ENCODE measurements at regions not wholly inside any gene's neighbourhood (a gene's known extent, or its start where the extent isn't known, plus 50 kb on each side); places are given as distances from the start of the nearest gene placed in this dataset.

- DNase-seq, result no peak
These were observed 239.3 kb upstream of the PRICKLE1 start for GRCh38 chr12:42828836-42829235.

GRCh38 chr12:42824327-42824726 is 234.8 kb upstream of the PRICKLE1 start:
- no peak for DNase-seq

GRCh38 chr12:42823679-42824078 is 234.1 kb upstream of the PRICKLE1 start:
- DNase-seq, result no peak

- DNase-seq, result no peak
These were observed 230.3 kb upstream of the PRICKLE1 start for GRCh38 chr12:42819846-42820245.

GRCh38 chr12:42815068-42815467 is 225.5 kb upstream of the PRICKLE1 start:
- DNase-seq, result no peak

- DNase-seq, result no peak
These were observed 223.3 kb upstream of the PRICKLE1 start for GRCh38 chr12:42812871-42813270.

- no peak for DNase-seq
These were observed 222.5 kb upstream of the PRICKLE1 start for GRCh38 chr12:42812086-42812485.

- no peak for DNase-seq
These were observed 220.5 kb upstream of the PRICKLE1 start for GRCh38 chr12:42810006-42810405.

- DNase-seq, result no peak
These were observed 219.7 kb upstream of the PRICKLE1 start for GRCh38 chr12:42809226-42809625.

GRCh38 chr12:42807766-42808165 is 218.2 kb upstream of the PRICKLE1 start:
- DNase-seq, result no peak

GRCh38 chr12:42807251-42807650 is 217.7 kb upstream of the PRICKLE1 start:
- no peak for DNase-seq

GRCh38 chr12:42804928-42805327 is 215.4 kb upstream of the PRICKLE1 start:
- no peak for DNase-seq

- DNase-seq, result no peak
These were observed 213.2 kb upstream of the PRICKLE1 start for GRCh38 chr12:42802785-42803189.

- no peak for DNase-seq
These were observed 211.7 kb upstream of the PRICKLE1 start for GRCh38 chr12:42801271-42801670.

- DNase-seq, result no peak
These were observed 210.4 kb upstream of the PRICKLE1 start for GRCh38 chr12:42799966-42800365.

- no peak for DNase-seq
These were observed 209.4 kb upstream of the PRICKLE1 start for GRCh38 chr12:42798811-42799438.

- no peak for DNase-seq
These were observed 205.3 kb upstream of the PRICKLE1 start for GRCh38 chr12:42794806-42795205.

- no peak for DNase-seq
These were observed 203.6 kb upstream of the PRICKLE1 start for GRCh38 chr12:42793166-42793565.

- no peak for DNase-seq
These were observed 202.7 kb upstream of the PRICKLE1 start for GRCh38 chr12:42792265-42792664.

- DNase-seq, result no peak
These were observed 201.9 kb upstream of the PRICKLE1 start for GRCh38 chr12:42791399-42791798.

- no peak for DNase-seq
These were observed 201.2 kb upstream of the PRICKLE1 start for GRCh38 chr12:42790761-42791151.

GRCh38 chr12:42789808-42790760 is 200.5 kb upstream of the PRICKLE1 start:
- no peak for DNase-seq

- DNase-seq, result no peak
These were observed 197.0 kb upstream of the PRICKLE1 start for GRCh38 chr12:42786400-42787148.

- DNase-seq, result no peak
These were observed 196.4 kb upstream of the PRICKLE1 start for GRCh38 chr12:42785944-42786343.

Measured in NCI-H526 (cell line).